HUES48 (cell line): ENCODE measurements at regions not wholly inside any gene's neighbourhood (a gene's known extent, or its start where the extent isn't known, plus 50 kb on each side); places are given as distances from the start of the nearest gene placed in this dataset.

Experiments
- H3K27ac ChIP-seq: one replicate; pipeline ENCODE4 v1.7.0; 2013; ENCODE audit warnings: low read depth, low read length, inconsistent platforms
- H3K27me3 ChIP-seq: 2 replicates; pipeline ENCODE4 v1.6.1; 2013; ENCODE audit warnings: mild to moderate bottlenecking, low read length; ENCODE audit not compliant: control insufficient read depth, insufficient read depth
- H3K36me3 ChIP-seq: 2 replicates; pipeline ENCODE4 v1.6.1; 2013; ENCODE audit warnings: low read length; ENCODE audit not compliant: control insufficient read depth, insufficient read depth
- H3K4me1 ChIP-seq: 2 replicates; pipeline ENCODE4 v1.6.1; 2013; ENCODE audit warnings: mild to moderate bottlenecking, low read length; ENCODE audit not compliant: control insufficient read depth, insufficient read depth
- H3K4me3 ChIP-seq: 2 replicates; pipeline ENCODE4 v1.5.1; 2013; ENCODE audit warnings: mild to moderate bottlenecking, low read depth, low read length
- H3K9ac ChIP-seq: 2 replicates; pipeline ENCODE4 v1.6.1; 2013; ENCODE audit warnings: mild to moderate bottlenecking, low read depth, low read length, moderate library complexity
- H3K9me3 ChIP-seq: 2 replicates; pipeline ENCODE4 v1.6.1; 2013; ENCODE audit warnings: low read length; ENCODE audit not compliant: control insufficient read depth, insufficient read depth

DNA sequence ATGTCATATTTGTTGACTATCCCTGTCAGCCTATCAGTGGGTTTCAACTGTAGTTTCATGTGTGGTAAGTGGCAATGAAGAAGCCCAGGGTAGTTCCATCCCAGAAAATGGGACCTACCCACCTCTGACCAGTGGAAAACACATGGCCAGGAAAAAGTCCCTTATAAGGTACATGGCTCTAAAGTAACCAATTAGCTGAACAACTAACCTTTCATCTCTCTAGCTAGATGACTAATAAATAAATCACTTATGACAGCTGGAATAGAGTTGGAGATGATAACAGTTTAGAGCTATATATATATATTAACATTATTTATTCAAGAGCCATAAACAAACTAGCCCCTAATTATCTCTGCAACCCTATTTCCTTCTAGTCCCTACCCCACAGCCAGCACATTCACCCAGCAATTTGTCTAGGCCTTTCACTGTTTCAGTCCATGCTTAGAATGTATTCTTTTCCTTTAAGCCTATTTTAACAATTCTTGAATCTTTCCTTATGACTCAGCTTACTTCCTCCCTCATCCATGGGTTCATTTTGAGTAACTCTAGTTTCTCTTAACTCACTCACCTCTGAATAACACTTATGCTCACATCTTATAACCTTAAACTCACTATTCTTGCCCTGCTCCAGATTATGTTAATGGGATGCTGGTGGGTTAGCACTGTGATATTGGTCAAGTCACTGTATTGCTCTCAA lies 83.7 kb downstream of the TNFSF18 start:
- H3K9ac ChIP-seq, result no peak overlapping the region
- H3K27ac ChIP-seq, result no peak overlapping the region
- H3K36me3 ChIP-seq, result no peaks in the 10 kb centered on the region
- H3K4me1 ChIP-seq, result no peaks in the 10 kb centered on the region
- H3K9me3 ChIP-seq, result no peaks in the 10 kb centered on the region
- no peak overlapping the region for H3K4me3 ChIP-seq
- H3K27me3 ChIP-seq, result no peaks in the 10 kb centered on the region

DNA sequence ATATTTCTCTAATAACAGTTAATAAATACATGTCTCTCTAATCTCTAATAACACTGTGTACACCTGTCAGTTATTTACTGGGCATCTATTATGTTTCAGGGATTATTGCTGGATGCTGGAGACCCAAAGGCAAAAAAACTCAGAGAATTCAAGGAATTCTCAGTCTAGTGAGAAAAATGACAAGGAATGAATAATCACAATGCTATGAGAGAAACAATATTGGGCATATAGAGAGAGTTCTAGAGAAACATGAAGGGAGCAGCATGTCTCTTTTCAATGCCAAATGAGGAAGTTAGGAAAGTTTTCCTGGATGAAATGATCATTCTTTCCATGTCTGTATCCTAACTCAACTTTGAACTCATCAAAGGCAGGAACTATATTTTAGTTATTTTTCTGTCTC lies 82.8 kb downstream of the TNFSF18 start:
- H3K36me3 ChIP-seq, result no peaks in the 10 kb centered on the region
- H3K4me1 ChIP-seq, result no peaks in the 10 kb centered on the region
- H3K9me3 ChIP-seq, result no peaks in the 10 kb centered on the region
- no peaks in the 10 kb centered on the region for H3K27me3 ChIP-seq
- H3K27ac ChIP-seq, result no peak overlapping the region
- no peak overlapping the region for H3K9ac ChIP-seq
- no peak overlapping the region for H3K4me3 ChIP-seq

DNA sequence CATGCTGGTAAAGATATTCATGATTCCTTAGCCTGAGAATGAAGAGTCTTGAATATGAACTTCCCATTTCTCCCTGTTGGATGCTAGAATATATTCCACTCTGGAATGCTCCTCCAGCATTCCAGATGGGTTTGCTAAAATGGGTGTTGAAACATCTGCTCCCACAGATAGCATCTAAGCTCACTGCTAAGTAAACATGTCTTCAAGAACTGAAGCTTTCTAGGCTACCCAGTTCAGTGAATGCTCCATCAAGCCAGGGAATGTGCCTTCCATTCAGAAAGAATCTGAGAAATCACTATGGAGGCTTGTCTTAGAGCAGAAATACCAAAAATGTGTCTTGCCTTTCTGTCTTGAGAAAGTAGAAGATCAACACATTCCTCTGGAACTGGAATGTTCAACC lies 81.1 kb downstream of the TNFSF18 start:
- no peak overlapping the region for H3K27ac ChIP-seq
- H3K4me1 ChIP-seq, result no peaks in the 10 kb centered on the region

DNA sequence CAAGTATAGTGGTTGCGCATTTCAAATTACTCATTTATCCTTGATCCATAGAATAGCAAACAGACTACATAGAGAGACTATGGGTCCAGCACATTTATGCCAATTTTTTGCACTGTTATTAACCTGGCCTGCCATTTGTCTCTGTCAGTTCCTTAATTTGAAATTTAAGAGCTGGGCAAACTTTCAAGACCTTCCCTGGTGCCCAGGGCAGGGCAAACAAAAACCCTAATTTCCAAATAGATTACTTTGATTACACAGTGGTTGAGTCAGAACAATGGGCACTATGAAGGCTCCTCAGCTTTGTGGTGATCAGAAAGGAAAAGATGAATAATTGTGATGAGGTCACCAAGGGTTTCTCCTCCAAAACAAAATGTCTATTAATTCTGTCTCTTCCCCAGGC lies 80.6 kb downstream of the TNFSF18 start:
- H3K36me3 ChIP-seq, result no peaks in the 10 kb centered on the region
- H3K4me3 ChIP-seq, result no peak overlapping the region
- H3K27ac ChIP-seq, result no peak overlapping the region

More for the DNA sequence above, 81.1 kb downstream of the TNFSF18 start:
- no peak overlapping the region for H3K4me3 ChIP-seq
- H3K36me3 ChIP-seq, result no peaks in the 10 kb centered on the region
- no peaks in the 10 kb centered on the region for H3K9me3 ChIP-seq
- H3K27me3 ChIP-seq, result no peaks in the 10 kb centered on the region
- no peak overlapping the region for H3K9ac ChIP-seq

DNA sequence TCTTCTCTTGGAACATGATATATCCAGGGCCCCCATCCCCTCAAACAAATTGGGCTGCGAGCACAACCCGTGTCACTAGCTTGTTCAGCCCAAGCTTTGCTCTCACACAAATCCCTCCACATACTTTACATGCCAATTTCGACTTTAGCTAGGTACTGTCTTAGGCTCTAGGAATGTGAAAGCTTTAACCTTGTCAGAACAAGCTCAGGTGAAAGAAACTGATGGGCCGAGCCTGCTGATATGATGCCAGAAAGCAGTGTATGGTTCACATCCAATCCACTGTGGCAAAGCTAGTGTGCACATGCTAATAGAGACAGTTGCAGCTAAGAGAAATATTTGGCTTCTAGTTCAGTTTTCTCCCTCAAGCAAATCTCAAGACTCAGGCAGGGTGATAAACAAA lies 79.5 kb downstream of the TNFSF18 start:
- no peak overlapping the region for H3K4me3 ChIP-seq
- no peaks in the 10 kb centered on the region for H3K36me3 ChIP-seq
- H3K4me1 ChIP-seq, result no peaks in the 10 kb centered on the region
- H3K9me3 ChIP-seq, result no peaks in the 10 kb centered on the region
- no peaks in the 10 kb centered on the region for H3K27me3 ChIP-seq
- no peak overlapping the region for H3K27ac ChIP-seq
- no peak overlapping the region for H3K9ac ChIP-seq

More for the DNA sequence above, 80.6 kb downstream of the TNFSF18 start:
- Histone ChIP-seq H3K9ac (no peak overlapping the region), H3K27me3 (no peaks in the 10 kb centered on the region), H3K9me3 (no peaks in the 10 kb centered on the region), H3K4me1 (no peaks in the 10 kb centered on the region)

DNA sequence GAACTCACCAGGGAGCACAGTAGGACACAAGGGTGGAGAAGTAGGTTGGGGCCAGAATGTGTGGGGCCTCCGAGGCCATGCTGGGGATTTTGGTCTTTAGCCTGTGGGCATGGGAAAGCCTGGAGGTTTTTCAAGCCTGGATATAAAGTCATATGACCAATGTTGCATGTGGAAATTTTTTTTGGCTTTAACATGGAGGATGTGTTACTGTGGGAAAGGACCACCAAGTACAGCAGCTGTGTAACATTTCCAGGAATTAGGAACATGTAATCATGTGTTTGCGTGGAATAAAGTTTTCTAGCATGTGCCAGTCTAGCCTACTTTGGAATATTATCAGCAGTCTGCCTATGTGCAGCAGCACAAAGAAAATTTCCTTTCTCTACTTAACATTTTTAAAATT lies 78.5 kb downstream of the TNFSF18 start:
- Histone ChIP-seq H3K36me3 (no peaks in the 10 kb centered on the region), H3K4me3 (no peak overlapping the region), H3K9me3 (no peaks in the 10 kb centered on the region), H3K4me1 (no peaks in the 10 kb centered on the region), H3K27me3 (no peaks in the 10 kb centered on the region), H3K9ac (no peak overlapping the region), H3K27ac (no peak overlapping the region)

DNA sequence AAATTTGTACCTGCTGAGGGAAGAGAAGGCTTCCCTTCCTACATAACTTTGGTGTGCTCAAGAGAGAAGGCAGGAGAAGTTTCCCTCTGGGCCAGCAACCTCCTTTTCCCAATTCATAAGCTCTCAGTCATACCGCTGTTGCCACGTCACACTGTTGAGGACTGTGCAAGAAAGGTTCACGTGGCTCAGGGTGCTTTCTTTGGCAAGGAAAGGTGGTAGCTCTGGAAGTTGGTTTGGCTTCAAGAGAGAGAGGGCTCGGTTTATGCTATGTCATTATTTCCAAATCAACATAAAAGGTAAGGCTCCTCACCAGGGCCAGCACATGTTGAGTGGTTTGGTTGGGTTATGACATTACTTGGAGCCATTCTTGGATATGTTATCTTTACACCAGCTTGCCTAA lies 77.3 kb downstream of the TNFSF18 start:
- H3K36me3 ChIP-seq, result no peaks in the 10 kb centered on the region
- H3K4me3 ChIP-seq, result no peak overlapping the region
- H3K27me3 ChIP-seq, result no peaks in the 10 kb centered on the region
- H3K9me3 ChIP-seq, result no peaks in the 10 kb centered on the region
- H3K4me1 ChIP-seq, result no peaks in the 10 kb centered on the region
- H3K27ac ChIP-seq, result no peak overlapping the region
- no peak overlapping the region for H3K9ac ChIP-seq

DNA sequence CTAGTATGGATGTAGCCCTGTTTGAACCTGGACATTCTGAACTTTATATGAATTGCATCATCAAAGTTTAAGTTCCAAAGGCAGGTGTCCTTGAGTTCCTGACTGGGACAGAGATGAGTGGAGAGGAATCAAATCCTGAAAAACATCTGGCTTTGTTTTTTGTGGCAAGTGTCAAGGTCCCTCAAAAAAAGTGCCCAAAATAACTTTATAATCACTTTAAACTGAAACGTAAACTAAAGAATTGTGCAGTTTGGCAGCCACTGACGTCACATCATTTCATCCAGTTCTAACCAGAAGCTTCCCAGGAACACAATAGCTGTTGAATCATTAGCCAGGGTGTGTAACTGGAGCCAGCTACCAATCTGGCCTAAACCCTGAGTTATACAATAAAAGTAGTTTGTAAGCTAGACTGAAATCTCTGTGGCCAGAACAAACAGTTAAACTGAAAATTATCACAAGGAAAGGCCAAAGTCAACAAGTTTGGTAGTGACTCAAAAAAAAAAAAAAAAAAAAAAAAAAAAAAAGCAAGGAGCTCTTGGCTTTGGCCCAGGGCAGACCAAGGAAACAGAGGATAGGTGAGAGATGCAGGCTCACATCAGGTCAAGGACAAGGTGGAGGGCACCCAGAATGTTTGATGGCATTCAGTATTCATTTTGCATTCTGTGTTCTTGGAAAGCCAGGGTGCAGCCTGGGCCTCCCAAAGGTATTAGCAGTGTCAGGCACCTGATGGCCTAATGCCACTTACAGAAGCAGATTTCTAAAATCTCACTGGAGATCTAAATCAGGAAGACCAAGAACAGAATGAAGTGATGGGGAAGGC lies 74.3 kb downstream of the TNFSF18 start:
- no peak overlapping the region for H3K4me3 ChIP-seq
- H3K27ac ChIP-seq, result no peak overlapping the region
- H3K4me1 ChIP-seq, result no peaks in the 10 kb centered on the region
- H3K27me3 ChIP-seq, result no peaks in the 10 kb centered on the region
- no peaks in the 10 kb centered on the region for H3K36me3 ChIP-seq
- no peak overlapping the region for H3K9ac ChIP-seq
- no peaks in the 10 kb centered on the region for H3K9me3 ChIP-seq

DNA sequence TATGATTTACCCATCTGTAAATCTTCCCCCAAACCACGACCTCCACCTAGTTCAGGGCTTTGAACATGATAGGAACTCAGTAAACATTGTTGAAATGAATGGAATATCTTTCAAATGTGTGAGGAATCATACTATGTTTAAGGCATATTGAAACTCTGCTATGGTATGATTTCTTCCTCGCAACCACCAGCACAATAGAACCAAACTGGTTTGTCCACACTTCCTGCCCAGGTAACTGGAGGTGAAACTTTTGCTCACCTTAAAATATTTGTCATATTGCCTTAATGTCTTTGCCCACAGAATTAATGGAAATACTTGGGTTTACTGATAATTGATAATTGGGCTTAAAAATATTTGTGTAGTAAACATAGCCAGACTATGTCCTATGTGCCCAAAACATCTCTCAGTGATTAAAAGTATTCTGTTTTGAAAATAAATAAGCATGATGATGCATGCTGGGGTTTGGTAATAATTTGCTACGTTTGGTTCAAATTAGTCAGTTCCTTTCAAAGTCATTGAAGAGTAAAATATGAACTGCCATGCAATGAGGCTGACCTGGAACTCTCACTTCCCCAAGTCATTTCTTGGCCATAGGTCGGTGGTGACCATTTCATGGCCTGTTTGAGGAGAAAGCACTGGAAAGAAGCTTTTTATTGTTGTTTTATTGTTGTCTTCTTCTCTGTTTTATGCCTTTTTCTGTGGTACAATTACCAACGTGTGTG lies 73.3 kb downstream of the TNFSF18 start:
- no peak overlapping the region for H3K4me3 ChIP-seq

DNA sequence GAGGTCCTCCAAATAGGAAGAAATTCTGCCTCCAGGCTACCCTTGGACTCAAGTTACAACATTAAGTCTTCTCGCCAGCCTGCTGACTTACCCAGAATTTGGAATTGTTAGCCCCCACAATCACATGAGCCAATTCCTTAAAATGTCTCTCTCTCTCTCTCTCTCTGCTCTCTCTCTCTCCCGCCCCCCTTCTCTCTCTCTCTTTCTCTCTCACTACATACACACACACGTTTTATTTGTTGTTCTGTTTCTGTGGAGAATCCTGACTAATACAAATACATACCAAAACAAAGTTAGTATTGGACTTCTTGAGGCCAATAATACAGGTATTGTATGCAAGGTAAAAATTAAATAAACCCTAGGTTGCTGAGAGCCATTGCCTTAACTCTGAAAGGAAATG lies 72.1 kb downstream of the TNFSF18 start:
- no peaks in the 10 kb centered on the region for H3K27me3 ChIP-seq
- no peaks in the 10 kb centered on the region for H3K36me3 ChIP-seq
- no peak overlapping the region for H3K27ac ChIP-seq
- no peaks in the 10 kb centered on the region for H3K9me3 ChIP-seq
- no peak overlapping the region for H3K9ac ChIP-seq
- no peak overlapping the region for H3K4me3 ChIP-seq
- H3K4me1 ChIP-seq, result no peaks in the 10 kb centered on the region

More for the DNA sequence above, 73.3 kb downstream of the TNFSF18 start:
- Histone ChIP-seq H3K36me3 (no peaks in the 10 kb centered on the region), H3K9me3 (no peaks in the 10 kb centered on the region), H3K27ac (no peak overlapping the region), H3K9ac (no peak overlapping the region), H3K4me1 (no peaks in the 10 kb centered on the region), H3K27me3 (no peaks in the 10 kb centered on the region)

DNA sequence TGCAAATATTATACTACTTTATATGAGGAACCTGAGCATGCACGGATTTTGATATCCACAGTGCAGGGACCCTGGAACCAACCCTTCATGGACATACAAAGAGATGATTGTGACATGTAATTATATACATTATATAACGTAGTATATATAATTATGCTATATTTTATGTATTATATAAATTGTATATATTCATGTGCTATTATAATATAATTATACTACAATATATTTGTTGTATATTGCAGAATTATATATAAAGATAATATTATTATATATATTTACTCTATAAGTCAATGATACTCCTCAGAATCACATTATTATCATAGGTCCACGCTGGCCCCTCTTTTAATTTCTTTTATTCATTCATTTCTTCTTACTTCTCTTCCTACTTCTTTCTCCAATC lies 70.9 kb downstream of the TNFSF18 start:
- Histone ChIP-seq H3K9me3 (no peaks in the 10 kb centered on the region), H3K4me1 (no peaks in the 10 kb centered on the region), H3K27me3 (no peaks in the 10 kb centered on the region), H3K36me3 (no peaks in the 10 kb centered on the region), H3K9ac (no peak overlapping the region), H3K4me3 (no peak overlapping the region), H3K27ac (no peak overlapping the region)
